AG10803 (cell line): ENCODE measurements at regions not wholly inside any gene's neighbourhood (a gene's known extent, or its start where the extent isn't known, plus 50 kb on each side); places are given as distances from the start of the nearest gene placed in this dataset.

Experiments
- DNase-seq: peaks from one replicate; pipeline ENCODE4 v3.0.0; 2010; ENCODE audit warnings: low read depth
- H3K4me3 ChIP-seq: 2 replicates; pipeline ENCODE4 v1.5.1; 2011; ENCODE audit warnings: mild to moderate bottlenecking, low read length, control low read depth
- CTCF ChIP-seq: conservative IDR thresholded peaks from 2 replicates; pipeline ENCODE4 v1.5.1; 2011; ENCODE audit warnings: mild to moderate bottlenecking, low read length, control low read depth, inconsistent platforms

DNA sequence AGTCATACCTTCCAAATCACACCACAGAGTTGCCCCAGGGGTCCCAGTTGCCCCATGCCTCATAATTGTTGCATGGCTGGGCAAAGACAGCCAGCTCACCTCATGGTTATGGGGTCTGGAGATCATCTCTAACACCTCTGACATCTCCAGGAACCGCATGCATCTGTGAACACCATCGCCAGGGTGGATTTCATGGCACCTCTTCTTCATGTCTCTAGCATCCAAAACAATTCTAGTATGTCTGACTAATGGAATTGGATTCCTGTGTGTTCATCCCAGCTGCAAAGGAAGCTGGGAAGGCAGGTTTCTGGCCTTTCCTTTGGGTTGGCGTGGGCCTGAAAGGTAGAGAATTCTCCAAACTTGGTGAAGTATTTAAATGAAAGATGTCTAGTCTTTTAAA, 122.3 kb upstream of the ABCA1 start:
- DNase-seq, result peak; percentile 50
- TF ChIP-seq CTCF, result no peak

GRCh38 chr9:105051897-105052296, 123.9 kb upstream of the ABCA1 start:
- no peak for TF ChIP-seq CTCF

More for the DNA sequence above, 122.3 kb upstream of the ABCA1 start:
- H3K4me3 ChIP-seq, result no peak overlapping the region

GRCh38 chr9:105052346-105052745, 124.4 kb upstream of the ABCA1 start:
- TF ChIP-seq CTCF, result no peak
- H3K4me3 ChIP-seq, result no peak overlapping the region
- DNase-seq, result no peak

More at GRCh38 chr9:105051897-105052296, 123.9 kb upstream of the ABCA1 start:
- no peak overlapping the region for H3K4me3 ChIP-seq
- no peak for DNase-seq

GRCh38 chr9:105053209-105053652, 125.3 kb upstream of the ABCA1 start:
- no peak overlapping the region for H3K4me3 ChIP-seq
- DNase-seq, result peak; percentile 80
- TF ChIP-seq CTCF, result no peak

DNA sequence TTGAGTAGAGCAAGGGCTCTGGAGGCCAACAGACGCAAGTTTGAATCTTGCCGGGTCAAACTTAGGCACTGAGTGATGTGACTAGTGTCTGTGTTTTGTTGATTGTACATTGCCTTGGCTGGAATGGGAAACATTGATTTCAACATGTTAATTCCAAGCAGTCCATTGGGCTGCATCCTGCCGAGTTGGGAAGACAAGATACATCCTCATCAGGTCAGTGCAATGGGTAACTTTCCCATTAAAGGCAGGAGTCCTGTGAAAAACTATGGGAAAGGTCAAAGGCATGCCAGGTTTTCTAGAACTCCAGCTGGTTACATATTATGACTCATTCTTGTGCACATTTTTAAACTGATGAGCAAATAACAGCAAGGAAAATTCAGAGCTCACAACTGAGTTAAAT, 126.5 kb upstream of the ABCA1 start:
- peak; percentile 86 for DNase-seq
- no peak for TF ChIP-seq CTCF
- H3K4me3 ChIP-seq, result no peak overlapping the region

GRCh38 chr9:105055917-105056316, 128.0 kb upstream of the ABCA1 start:
- TF ChIP-seq CTCF, result no peak
- H3K4me3 ChIP-seq, result no peak overlapping the region
- DNase-seq, result no peak

GRCh38 chr9:105057551-105057950, 129.6 kb upstream of the ABCA1 start:
- no peak for TF ChIP-seq CTCF
- DNase-seq, result no peak
- H3K4me3 ChIP-seq, result no peak overlapping the region
